NCI-H2196 (cell line): ENCODE measurements at regions not wholly inside any gene's neighbourhood (a gene's known extent, or its start where the extent isn't known, plus 50 kb on each side); places are given as distances from the start of the nearest gene placed in this dataset.

Source experiments
- DNase-seq: peaks from one replicate; lab custom pipeline; 2025; ENCODE audit not compliant: unreplicated experiment; lab: John Stamatoyannopoulos, UW

DNA sequence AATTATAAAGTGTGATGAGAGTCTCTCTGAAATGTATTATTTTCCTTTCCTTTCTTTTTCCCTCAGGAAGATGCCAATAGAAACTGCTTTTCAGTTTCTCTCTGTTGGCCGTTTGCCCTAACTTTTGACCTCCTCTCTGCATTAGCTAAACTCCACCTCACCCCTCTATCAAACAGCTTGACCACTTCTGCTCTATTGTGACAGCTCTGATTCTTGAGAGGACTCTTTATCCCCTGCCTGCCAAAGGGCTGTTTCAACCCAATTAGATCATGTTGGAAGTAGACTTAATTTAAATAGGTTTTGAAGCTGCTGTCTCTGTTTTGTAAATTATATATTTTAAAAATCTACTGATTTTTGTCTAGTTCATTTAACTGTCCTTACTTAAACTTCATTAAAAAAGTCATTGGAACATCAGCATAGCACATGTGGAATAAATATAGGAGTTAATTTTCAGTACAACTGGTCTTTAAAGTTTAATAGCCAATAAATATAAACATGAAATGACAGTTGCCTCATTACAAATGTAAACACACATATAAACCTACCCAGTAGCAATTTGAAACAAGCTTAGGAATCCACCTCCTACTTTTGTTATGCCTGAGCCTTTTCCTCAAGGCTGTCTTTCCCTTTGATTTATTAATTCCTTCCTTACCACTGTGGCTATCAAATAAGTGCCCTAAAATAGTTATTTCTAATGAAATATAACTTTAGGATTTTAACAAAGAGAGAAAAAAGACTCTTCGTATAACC lies 152.0 kb downstream of the CHRM3 start:
- no peak for DNase-seq

DNA sequence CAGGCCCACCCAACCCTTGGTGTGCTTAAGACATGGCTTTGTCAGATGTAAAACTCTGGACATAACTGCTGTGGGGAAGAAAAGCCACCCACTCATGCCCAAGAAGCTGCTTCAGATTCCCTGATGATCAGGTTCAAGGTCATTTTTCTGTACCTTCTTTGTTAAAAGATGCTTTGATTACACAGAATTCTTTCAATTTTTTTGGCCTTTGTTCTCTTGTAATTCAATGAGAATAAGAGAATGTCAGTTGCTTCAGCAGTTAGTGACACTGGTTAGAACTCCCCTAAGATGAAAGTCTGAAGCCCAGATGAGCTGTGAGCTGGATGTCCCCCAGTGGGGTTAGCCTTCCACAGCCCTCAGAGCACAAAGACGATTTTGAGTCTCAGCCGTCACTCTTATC lies 152.7 kb downstream of the CHRM3 start:
- no peak for DNase-seq

DNA sequence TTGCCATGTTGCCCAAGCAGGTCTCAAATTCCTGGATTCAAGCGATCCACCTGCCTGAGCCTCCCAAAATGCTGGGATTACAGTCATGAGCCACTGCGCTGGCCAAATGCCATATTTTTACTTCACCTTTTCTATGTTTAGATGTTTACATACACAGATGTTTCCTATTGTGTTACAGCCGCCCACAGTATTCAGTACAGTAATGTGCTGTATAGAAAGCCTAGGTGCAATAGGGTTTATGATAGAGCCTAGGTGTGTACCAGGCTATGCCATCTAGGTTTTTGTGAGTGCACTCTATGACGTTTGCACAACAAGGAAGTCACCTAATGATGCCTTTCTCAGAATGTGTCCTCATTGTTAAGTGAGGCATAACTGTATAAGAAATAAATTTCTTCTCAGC lies 153.4 kb downstream of the CHRM3 start:
- no peak for DNase-seq

GRCh38 chr1:239543873-239544272 lies 157.5 kb downstream of the CHRM3 start:
- DNase-seq = no peak

DNA sequence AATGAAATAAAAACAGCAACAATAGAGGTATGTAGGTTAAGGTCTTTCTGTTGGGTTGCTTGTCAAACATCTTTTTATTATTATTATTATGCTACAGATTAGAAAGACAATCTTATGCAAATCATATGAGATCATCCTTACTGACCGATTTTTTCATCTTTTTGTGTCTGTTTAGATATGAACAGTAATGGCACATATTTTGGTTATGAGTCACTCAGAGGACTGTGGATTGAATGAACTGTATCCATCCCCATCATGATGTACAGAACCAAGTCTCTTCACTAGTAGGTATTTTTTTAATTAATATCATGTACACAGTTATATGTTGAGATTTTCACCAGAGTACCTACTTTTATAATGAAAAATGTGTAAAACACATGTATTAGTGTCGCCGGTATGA lies 159.1 kb downstream of the CHRM3 start:
- DNase-seq = no peak

DNA sequence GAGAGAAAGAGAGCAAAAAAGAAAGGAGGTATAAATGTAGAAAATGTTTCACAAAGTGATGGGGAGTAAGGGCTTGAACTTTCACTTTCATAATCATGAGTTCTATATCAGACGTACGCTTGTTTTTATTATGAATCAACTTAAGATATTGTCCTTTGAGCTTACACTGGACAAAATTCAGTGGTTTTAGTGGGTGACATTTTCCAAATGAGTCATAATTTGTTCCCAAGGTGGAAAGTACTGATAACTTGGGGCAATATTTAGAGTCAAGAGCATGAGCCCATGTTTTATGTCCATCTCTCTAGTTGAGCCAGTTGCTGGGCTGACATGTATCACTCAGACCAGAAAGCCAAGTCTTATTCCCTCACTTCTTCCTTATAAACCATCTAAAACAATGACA lies 161.6 kb downstream of the CHRM3 start:
- no peak for DNase-seq

GRCh38 chr1:239550178-239550577 lies 163.8 kb downstream of the CHRM3 start:
- no peak for DNase-seq

- no peak for DNase-seq
Measured at GRCh38 chr1:239555350-239555749, 169.0 kb downstream of the CHRM3 start.

DNA sequence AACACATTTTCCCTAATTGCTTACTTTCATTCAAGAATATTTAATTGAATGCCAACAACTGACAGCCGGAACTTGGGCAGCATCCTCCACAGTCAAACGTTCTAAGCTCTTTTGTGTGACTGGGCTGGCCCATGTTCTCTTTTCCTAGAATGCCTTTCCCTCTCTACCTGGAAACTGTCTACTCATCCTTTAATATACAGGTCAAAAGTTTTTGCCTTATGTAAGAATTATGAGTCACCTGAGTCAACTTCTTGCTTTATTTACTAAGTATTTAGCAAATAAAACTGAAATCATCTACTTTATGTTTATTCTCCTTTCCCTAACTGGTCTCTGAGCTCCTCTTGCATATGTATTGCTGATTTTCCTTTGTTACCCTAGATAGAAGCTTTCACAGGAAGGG lies 172.2 kb downstream of the CHRM3 start:
- DNase-seq = no peak

GRCh38 chr1:239558991-239559390 lies 172.6 kb downstream of the CHRM3 start:
- DNase-seq = no peak

DNA sequence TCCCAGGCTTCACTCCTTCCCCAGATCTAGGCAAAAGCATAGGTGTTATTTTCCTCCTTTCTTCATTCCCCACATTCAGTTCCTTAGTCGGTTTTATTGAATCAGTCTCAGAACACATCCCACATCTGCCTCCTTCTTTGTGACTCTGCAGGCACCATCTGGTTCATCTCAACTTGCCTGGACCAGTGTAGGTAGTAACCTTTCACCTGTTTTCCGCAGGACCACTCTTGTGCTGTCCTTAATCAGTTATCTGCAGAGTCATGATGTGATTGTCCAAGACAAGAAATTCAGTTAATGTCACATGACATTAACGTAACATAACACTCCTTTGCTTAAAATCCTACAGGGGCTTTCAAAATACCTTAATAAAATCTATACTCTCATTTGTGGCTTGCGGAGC lies 174.6 kb downstream of the CHRM3 start:
- no peak for DNase-seq

DNA sequence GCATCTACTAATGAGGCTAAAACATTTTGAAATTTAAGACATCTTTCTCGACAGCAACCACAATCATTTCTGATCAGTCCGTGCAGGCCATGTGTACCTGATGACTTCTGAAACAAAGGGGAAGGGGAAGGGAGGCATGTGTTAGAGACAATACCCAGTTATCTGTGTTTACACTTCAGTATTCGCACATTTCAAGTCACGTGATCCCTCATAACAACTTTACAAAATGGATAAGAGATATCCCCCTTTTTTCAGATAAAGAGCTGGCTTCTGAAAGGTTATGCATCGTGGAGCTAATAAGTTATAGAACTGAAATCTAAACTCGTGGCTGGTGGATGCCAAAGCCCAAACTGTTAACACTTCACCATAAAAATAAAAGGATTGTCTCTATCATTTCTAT lies 175.7 kb downstream of the CHRM3 start:
- DNase-seq = no peak

GRCh38 chr1:239563681-239564080 lies 177.3 kb downstream of the CHRM3 start:
- no peak for DNase-seq

GRCh38 chr1:239566074-239566473 lies 179.7 kb downstream of the CHRM3 start:
- DNase-seq = no peak

DNA sequence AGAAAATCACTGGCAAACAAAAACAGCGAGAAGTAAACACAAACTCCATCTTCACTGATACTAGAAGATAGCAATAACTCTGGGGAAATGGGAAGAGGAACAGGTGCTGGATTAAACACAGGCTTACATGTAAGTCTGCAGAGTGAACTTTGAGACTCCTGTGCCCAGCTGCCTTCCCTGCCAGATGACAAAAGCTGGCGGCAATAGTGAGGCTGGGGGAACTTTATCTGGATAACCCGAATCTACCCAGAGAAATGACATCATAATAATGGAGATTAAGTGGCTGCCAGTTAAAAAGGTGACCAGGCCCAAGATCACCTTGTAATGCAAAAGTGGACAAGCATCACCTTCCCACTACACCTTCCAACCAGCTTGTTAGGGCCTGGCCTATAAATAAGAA lies 184.5 kb downstream of the CHRM3 start:
- no peak for DNase-seq

GRCh38 chr1:239572183-239572582 lies 185.8 kb downstream of the CHRM3 start:
- DNase-seq = no peak

GRCh38 chr1:239574112-239574511 lies 187.7 kb downstream of the CHRM3 start:
- DNase-seq = no peak

DNA sequence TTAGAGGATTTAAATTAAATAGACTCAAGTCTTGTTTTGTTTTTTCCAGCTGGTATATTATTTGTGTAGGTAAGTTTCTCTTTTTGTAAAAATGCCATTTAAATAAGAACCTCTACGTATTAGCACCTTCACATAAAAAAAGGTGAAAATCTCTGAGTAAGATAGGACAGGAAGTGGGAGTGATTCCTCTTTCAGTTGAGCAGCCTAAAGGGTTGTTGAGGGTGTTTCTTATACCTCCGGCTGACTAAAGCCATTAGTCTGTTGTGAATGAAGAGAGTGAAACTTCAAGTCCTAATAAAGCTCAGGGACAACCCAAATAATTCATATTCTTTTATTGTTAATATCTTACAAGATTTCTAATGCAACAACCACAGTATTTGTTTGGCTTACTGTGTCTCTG lies 188.7 kb downstream of the CHRM3 start:
- no peak for DNase-seq

GRCh38 chr1:239583536-239583935 lies 197.2 kb downstream of the CHRM3 start:
- no peak for DNase-seq

DNA sequence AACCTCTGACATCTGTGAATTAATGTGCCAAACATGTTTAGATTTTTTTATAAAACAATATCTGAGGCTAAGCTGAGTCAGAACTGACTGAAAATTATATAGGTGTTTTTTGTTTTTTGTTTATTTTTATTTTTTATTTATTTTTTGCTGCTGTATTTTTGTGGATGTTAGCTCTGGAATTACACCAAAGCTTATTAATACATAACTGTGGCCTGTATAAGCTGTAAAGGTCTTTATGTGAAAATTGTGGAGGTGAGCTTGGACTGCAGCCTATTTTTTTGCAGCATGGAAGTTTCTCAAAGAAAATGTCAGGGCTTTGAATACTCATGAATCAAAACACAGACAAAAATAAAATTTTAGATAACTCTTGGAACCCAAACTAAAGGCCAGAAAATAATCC lies 199.8 kb downstream of the CHRM3 start:
- DNase-seq = no peak

- no peak for DNase-seq
Measured at GRCh38 chr1:239587066-239587465, 200.7 kb downstream of the CHRM3 start.

GRCh38 chr1:239587574-239588369 lies 201.4 kb downstream of the CHRM3 start:
- DNase-seq = no peak

DNA sequence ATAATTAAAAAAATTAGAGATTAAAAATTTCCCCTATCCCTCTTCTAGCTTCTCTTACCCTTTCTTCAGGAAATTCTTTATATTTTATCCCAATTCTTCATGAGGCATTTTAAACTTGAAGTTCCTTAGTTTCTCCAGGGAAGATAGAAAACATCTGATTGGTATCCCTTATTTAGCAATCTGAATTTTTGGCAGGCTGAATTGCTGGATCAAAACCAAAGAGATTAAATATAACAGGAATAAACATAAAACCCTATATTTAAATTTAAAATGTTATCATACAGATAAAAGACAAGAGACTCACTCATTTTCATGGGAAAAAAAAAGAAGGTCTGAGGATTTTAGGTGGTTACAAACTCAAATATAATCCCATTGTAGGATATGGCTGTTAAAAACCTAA lies 204.2 kb downstream of the CHRM3 start:
- DNase-seq = no peak
